Suprapubic skin (tissue), 4 donors: ENCODE measurements at regions not wholly inside any gene's neighbourhood (a gene's known extent, or its start where the extent isn't known, plus 50 kb on each side); places are given as distances from the start of the nearest gene placed in this dataset.

Experiments used
- CTCF ChIP-seq, 2 donors: fragments of 200-600 bp in 1 of 2; fragments of 450-650 bp in 1 of 2; sonication (generic) in 1 of 2; IDR thresholded peaks; one replicate each; pipeline ENCODE4 v1.5.1; 2016 to 2019; ENCODE audit warnings: antibody characterized with exemption in 2 of 2, mild to moderate bottlenecking in 1 of 2, moderate library complexity in 1 of 2
- EP300 ChIP-seq: sonication (generic); formaldehyde crosslinking; IDR thresholded peaks from one replicate; pipeline ENCODE4 v1.6.1; 2017; ENCODE audit warnings: antibody characterized with exemption
- POLR2A ChIP-seq, 2 donors: fragments of 450-650 bp; IDR thresholded peaks; one replicate each; pipeline ENCODE4 v1.6.1; 2017; ENCODE audit warnings: antibody characterized with exemption in 2 of 2, mild to moderate bottlenecking in 2 of 2, moderate library complexity in 2 of 2
- POLR2AphosphoS5 ChIP-seq, 3 donors: sonication (generic); formaldehyde crosslinking; IDR thresholded peaks; one replicate each; pipeline ENCODE4 v1.6.1; 2017; ENCODE audit warnings: antibody characterized with exemption in 3 of 3

GRCh38 chr18:61273533-61273932 lies 59.7 kb upstream of the CDH20 start:
- no peak for TF ChIP-seq EP300
- no peak for TF ChIP-seq POLR2AphosphoS5 (IDR thresholded peaks at IDR 0.05)
- no peak for TF ChIP-seq CTCF (IDR thresholded peaks at IDR 0.05)
- TF ChIP-seq POLR2A (IDR thresholded peaks at IDR 0.05) = no peak
